HCT116 (cell line): ENCODE measurements at regions not wholly inside any gene's neighbourhood (a gene's known extent, or its start where the extent isn't known, plus 50 kb on each side); places are given as distances from the start of the nearest gene placed in this dataset.

Experiments used
- ATAC-seq: fragments of 200-7000 bp; cut with Tn5 transposase; 2 replicates; pipeline ENCODE4 v1.9.1; 2020; ENCODE audit warnings: mild to moderate bottlenecking, moderate library complexity
- BruUV-seq: library from RNA; stranded (reverse); fragments of 400-500 nt; replicated peaks from 2 replicates; lab custom pipeline; 2021; lab: Mats Ljungman, UMichigan
- CTCF ChIA-PET: fragments of 300-600 bp; sonication (Branson Sonifier 250); formaldehyde crosslinking; loops from one replicate; lab custom pipeline; 2021; ENCODE audit warnings: antibody characterized with exemption; lab: Charles Lee
- POLR2A ChIA-PET: fragments of 300-600, 350-600 bp; sonication (Branson Sonifier 250); formaldehyde crosslinking; loops from one replicate; lab custom pipeline; 2021; ENCODE audit warnings: antibody characterized with exemption; lab: Charles Lee
- RAD21 ChIA-PET, 2 experiments: fragments of 300-600 bp; sonication (Branson Sonifier 250); formaldehyde crosslinking; loops; one replicate each; lab custom pipeline; 2023; ENCODE audit warnings: low total read pairs in 2 of 2; ENCODE audit not compliant: uncharacterized antibody in 2 of 2, unreplicated experiment in 2 of 2, low non-redundant PET in 1 of 2; lab: Charles Lee
- DNase-seq: peaks from one replicate; pipeline ENCODE4 v3.0.0-alpha.2; 2010; ENCODE audit warnings: low read depth, low spot score
- H2AFZ ChIP-seq: fragments of 200-600 bp; shearing (Covaris generic), sonication (generic); 2 replicates; pipeline ENCODE4 v1.6.1; 2017; ENCODE audit warnings: low read depth, mixed run types, mixed read lengths, antibody characterized with exemption, low read length; ENCODE audit not compliant: poor library complexity, severe bottlenecking
- H3K27ac ChIP-seq: 2 replicates; pipeline ENCODE4 v1.5.1; 2012; ENCODE audit warnings: low read depth, low read length
- H3K27me3 ChIP-seq: fragments of 200-600 bp; sonication (generic); 2 replicates; pipeline ENCODE4 v1.6.1; 2016; ENCODE audit warnings: mixed run types, low read length, mixed read lengths; ENCODE audit not compliant: insufficient read depth
- H3K36me3 ChIP-seq, 2 experiments: fragments of 200-500 bp in 1 of 2; fragments of 200-600 bp in 1 of 2; sonication (Bioruptor generic) in 1 of 2; sonication (generic) in 1 of 2; 2 replicates each; pipeline versions ENCODE4 v1.5.1 to v1.6.1; 2014 to 2016; ENCODE audit warnings: low read length in 2 of 2, inconsistent platforms in 1 of 2, mixed read lengths in 1 of 2, mixed run types in 1 of 2; ENCODE audit not compliant: insufficient read depth in 2 of 2, control insufficient read depth in 1 of 2
- H3K4me1 ChIP-seq, 2 experiments: fragments of 200-600 bp in 1 of 2; sonication (generic) in 1 of 2; 2 replicates each; pipeline versions ENCODE4 v1.5.1 to v1.6.1; 2012 to 2017; ENCODE audit warnings: low read length in 2 of 2, inconsistent platforms in 1 of 2, mild to moderate bottlenecking in 1 of 2, mixed read lengths in 1 of 2, mixed run types in 1 of 2, moderate library complexity in 1 of 2; ENCODE audit not compliant: insufficient read depth in 2 of 2, control insufficient read depth in 1 of 2
- H3K4me2 ChIP-seq: fragments of 200-600 bp; sonication (generic); 2 replicates; pipeline ENCODE4 v1.6.1; 2017; ENCODE audit warnings: mixed run types, low read length, mixed read lengths
- H3K4me3 ChIP-seq, 2 experiments: fragments of 200-600 bp in 1 of 2; sonication (generic) in 1 of 2; replicated peaks in 1 of 2; 2 replicates each; pipeline ENCODE4 v1.5.1; 2011 to 2016; ENCODE audit warnings: low read length in 2 of 2, control low read depth in 1 of 2, low read depth in 1 of 2, mild to moderate bottlenecking in 1 of 2, mixed read lengths in 1 of 2, mixed run types in 1 of 2
- H3K79me2 ChIP-seq: fragments of 200-600 bp; sonication (generic); 2 replicates; pipeline ENCODE4 v1.6.1; 2017; ENCODE audit warnings: mild to moderate bottlenecking, mixed run types, low read length, moderate library complexity, mixed read lengths; ENCODE audit not compliant: insufficient read depth
- H3K9ac ChIP-seq: fragments of 200-600 bp; sonication (generic); 2 replicates; pipeline ENCODE4 v1.6.1; 2016; ENCODE audit warnings: low read length, mixed read lengths
- H3K9me2 ChIP-seq: fragments of 200-600 bp; sonication (generic), shearing (Covaris generic); 2 replicates; pipeline ENCODE4 v1.6.1; 2017; ENCODE audit warnings: mixed run types, mild to moderate bottlenecking, moderate library complexity; ENCODE audit not compliant: insufficient read depth
- H3K9me3 ChIP-seq, 2 experiments: fragments of 200-500 bp in 1 of 2; fragments of 200-600 bp in 1 of 2; sonication (Bioruptor generic) in 1 of 2; sonication (generic) in 1 of 2; 2 replicates each; pipeline ENCODE4 v1.6.1; 2014 to 2017; ENCODE audit warnings: low read length in 2 of 2, mixed read lengths in 2 of 2, inconsistent platforms in 1 of 2, low read depth in 1 of 2, mild to moderate bottlenecking in 1 of 2, mixed run types in 1 of 2, moderate library complexity in 1 of 2; ENCODE audit not compliant: control insufficient read depth in 1 of 2, insufficient read depth in 1 of 2
- H4K20me1 ChIP-seq: fragments of 200-600 bp; sonication (generic), shearing (Covaris generic); 2 replicates; pipeline ENCODE4 v1.6.1; 2017; ENCODE audit warnings: mixed run types, mild to moderate bottlenecking, moderate library complexity; ENCODE audit not compliant: insufficient read depth
- CBX3 ChIP-seq: IDR thresholded peaks from 2 replicates; pipeline ENCODE4 v1.6.1; 2012; ENCODE audit warnings: low read depth
- CEBPB ChIP-seq: IDR thresholded peaks from 2 replicates; pipeline ENCODE4 v1.6.1; 2012; ENCODE audit warnings: low read depth
- CTCF ChIP-seq, 3 experiments: fragments of 200-600 bp in 1 of 3; sonication (generic) in 1 of 3; IDR thresholded peaks in 2 of 3; conservative IDR thresholded peaks in 1 of 3; 2 replicates each; pipeline ENCODE4 v1.5.1; 2012 to 2017; ENCODE audit warnings: low read depth in 2 of 3, low read length in 2 of 3, antibody characterized with exemption in 1 of 3, borderline replicate concordance in 1 of 3, control low read depth in 1 of 3, mild to moderate bottlenecking in 1 of 3, mixed read lengths in 1 of 3, mixed run types in 1 of 3, moderate library complexity in 1 of 3; ENCODE audit not compliant: insufficient read depth in 1 of 3
- ELF1 ChIP-seq: IDR thresholded peaks from 2 replicates; pipeline ENCODE4 v1.6.1; 2012; ENCODE audit warnings: low read depth, borderline replicate concordance
- EZH2 ChIP-seq: fragments of 200-600 bp; sonication (generic); IDR thresholded peaks from 2 replicates; pipeline ENCODE4 v1.6.1; 2017; ENCODE audit warnings: antibody characterized with exemption, mixed run types
- FOSL1 ChIP-seq: IDR thresholded peaks from 2 replicates; pipeline ENCODE4 v1.6.1; 2012; ENCODE audit warnings: low read depth
- JUND ChIP-seq: IDR thresholded peaks from 2 replicates; pipeline ENCODE4 v1.6.1; 2012
- POLR2A ChIP-seq: IDR thresholded peaks from 2 replicates; pipeline ENCODE4 v1.7.0; 2011; ENCODE audit warnings: borderline replicate concordance; ENCODE audit not compliant: insufficient read depth, insufficient read length; ENCODE audit errors: extremely low read depth
- POLR2AphosphoS5 ChIP-seq: IDR thresholded peaks from 2 replicates; pipeline ENCODE4 v1.6.1; 2011; ENCODE audit warnings: mild to moderate bottlenecking, low read depth, low read length, moderate library complexity
- RAD21 ChIP-seq: IDR thresholded peaks from 2 replicates; pipeline ENCODE4 v1.6.1; 2012; ENCODE audit warnings: low read depth, mild to moderate bottlenecking
- SIN3A ChIP-seq: IDR thresholded peaks from 2 replicates; pipeline ENCODE4 v1.6.1; 2012; ENCODE audit warnings: low read depth
- SP1 ChIP-seq: IDR thresholded peaks from 2 replicates; pipeline ENCODE4 v1.6.1; 2012; ENCODE audit warnings: low read depth
- SRF ChIP-seq: IDR thresholded peaks from 2 replicates; pipeline ENCODE4 v1.6.1; 2012; ENCODE audit warnings: low read depth
- TCF7L2 ChIP-seq: IDR thresholded peaks from 2 replicates; pipeline ENCODE4 v1.7.0; 2011; ENCODE audit warnings: borderline replicate concordance, inconsistent platforms; ENCODE audit not compliant: insufficient read depth, insufficient read length; ENCODE audit errors: extremely low read depth
- YY1 ChIP-seq: IDR thresholded peaks from 2 replicates; pipeline ENCODE4 v1.6.1; 2011; ENCODE audit warnings: low read length, low read depth, moderate library complexity, mild to moderate bottlenecking; ENCODE audit not compliant: insufficient replicate concordance; ENCODE audit errors: extremely low read depth
- ZBTB33 ChIP-seq: IDR thresholded peaks from 2 replicates; pipeline ENCODE4 v1.6.1; 2011; ENCODE audit warnings: mild to moderate bottlenecking, low read length, moderate library complexity; ENCODE audit not compliant: insufficient replicate concordance; ENCODE audit errors: extremely low read depth
- ZFX ChIP-seq: fragments of 450-650 bp; IDR thresholded peaks from 2 replicates; pipeline ENCODE4 v1.6.1; 2017
- ZNF274 ChIP-seq: fragments of 200-500 bp; sonication (Bioruptor generic); IDR thresholded peaks from 2 replicates; pipeline ENCODE4 v1.6.1; 2014; ENCODE audit warnings: mild to moderate bottlenecking, low read depth, low read length, inconsistent platforms
- intact Hi-C: fragments of 100-400 bp; cut with micrococcal nuclease; formaldehyde crosslinking; loops from 2 replicates; pipeline ENCODE4 v1.10.0; 2022
- TF ChIP-seq, protein P1 (sequence below): IDR thresholded peaks from 2 replicates; pipeline ENCODE4 v1.6.1; 2012

- no peak for TF ChIP-seq TCF7L2
- TF ChIP-seq POLR2AphosphoS5, result no peak
- TF ChIP-seq SRF, result no peak
- TF ChIP-seq CBX3, result no peak
- TF ChIP-seq SIN3A, result no peak
- TF ChIP-seq, protein P1, sequence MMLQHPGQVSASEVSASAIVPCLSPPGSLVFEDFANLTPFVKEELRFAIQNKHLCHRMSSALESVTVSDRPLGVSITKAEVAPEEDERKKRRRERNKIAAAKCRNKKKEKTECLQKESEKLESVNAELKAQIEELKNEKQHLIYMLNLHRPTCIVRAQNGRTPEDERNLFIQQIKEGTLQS, result no peak
- TF ChIP-seq ZNF274, result no peak
- TF ChIP-seq YY1, result no peak
- TF ChIP-seq JUND, result no peak
Observed at GRCh38 chr2:239790721-239791120, 234.4 kb downstream of the NDUFA10 start (continued).

DNA sequence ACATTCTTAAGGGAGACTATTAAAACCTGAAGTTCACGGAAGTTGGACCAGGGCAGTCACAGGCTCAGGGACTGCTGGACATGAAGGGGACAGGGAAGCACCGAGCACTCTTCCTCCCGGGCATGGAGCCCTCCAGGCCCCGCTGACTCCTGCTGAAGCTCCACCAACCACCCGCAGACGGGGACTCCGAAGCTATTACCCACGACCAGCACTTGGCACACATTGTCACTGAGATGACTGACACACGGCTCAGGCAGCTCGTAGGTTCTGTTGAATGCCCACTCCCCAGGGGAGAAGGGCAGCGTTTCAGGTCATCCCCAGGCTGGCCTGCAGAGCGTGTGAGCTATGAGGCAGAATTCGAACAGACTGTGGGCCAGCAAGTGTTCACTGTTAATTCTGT, 234.8 kb downstream of the NDUFA10 start:
- CTCF ChIA-PET, result no interaction called here
- BruUV-seq, result no TSS peak
- no peak for ATAC-seq
- H3K9me2 ChIP-seq, result no peaks in the 10 kb centered on the region
- intact Hi-C loops, result no loop called here
- no peaks in the 10 kb centered on the region for H4K20me1 ChIP-seq
- H3K9ac ChIP-seq, result no peak overlapping the region
- H3K27ac ChIP-seq, result no peak overlapping the region
- H3K27me3 ChIP-seq, result 0 out of 2 replicates have a peak, but pooled peaks cover under 1% of the 10 kb centered on the region
- H3K9me3 ChIP-seq, result no peaks in the 10 kb centered on the region
- TF ChIP-seq POLR2A (no peak), ZBTB33 (no peak), POLR2AphosphoS5 (no peak), ZFX (no peak), RAD21 (no peak), JUND (no peak), ELF1 (no peak), TCF7L2 (no peak), CTCF (IDR thresholded peaks at IDR 0.05 in 2 of 3, conservative IDR thresholded peaks at IDR 0.05 in 1 of 3; ENCODE audit: borderline replicate concordance in 1 of 3, insufficient read depth in 1 of 3, low read depth in 2 of 3, low read length in 2 of 3) (no peak), SIN3A (no peak), FOSL1 (no peak), EZH2 (no peak), SP1 (no peak), CEBPB (no peak)
- TF ChIP-seq, protein P1, result no peak
- H3K4me2 ChIP-seq, result no peak overlapping the region
- DNase-seq, result no peak
- H3K79me2 ChIP-seq, result no peaks in the 10 kb centered on the region
- no peak overlapping the region for H2AFZ ChIP-seq
- no peak overlapping the region for H3K4me3 ChIP-seq
- POLR2A ChIA-PET, result no interaction called here
- RAD21 ChIA-PET, result no interaction called here
- H3K36me3 ChIP-seq, result no peaks in the 10 kb centered on the region
- no peaks in the 10 kb centered on the region for H3K4me1 ChIP-seq
